Adrenal gland (tissue), 9 donors: ENCODE measurements at regions not wholly inside any gene's neighbourhood (a gene's known extent, or its start where the extent isn't known, plus 50 kb on each side); places are given as distances from the start of the nearest gene placed in this dataset.

Experiments
- DNase-seq, 7 donors: peaks; one replicate each; pipeline ENCODE4 v3.0.0-alpha.2; 2019 to 2020
- H3K27ac ChIP-seq, 5 donors: fragments of 200-600 bp; sonication (generic) in 4 of 5; 1 replicate in 3 of 5; 2 replicates in 2 of 5; pipeline versions ENCODE4 v1.5.1 to v1.8.0; 2016 to 2020; ENCODE audit warnings: mild to moderate bottlenecking in 1 of 5
- H3K27me3 ChIP-seq: fragments of 200-600 bp; 2 replicates; pipeline ENCODE4 v1.8.0; 2021
- H3K36me3 ChIP-seq, 2 donors: fragments of 200-600 bp; replicated peaks in 1 of 2; 1 replicate in 1 of 2; 2 replicates in 1 of 2; pipeline versions ENCODE4 v1.5.1 to v1.8.0; 2018 to 2022
- H3K4me1 ChIP-seq, 2 donors: fragments of 200-600 bp; replicated peaks in 1 of 2; 1 replicate in 1 of 2; 2 replicates in 1 of 2; pipeline versions ENCODE4 v1.5.1 to v1.8.0; 2018 to 2021
- H3K4me3 ChIP-seq, 4 donors: fragments of 200-600 bp; sonication (generic) in 3 of 4; one replicate each; pipeline ENCODE4 v1.5.1; 2016 to 2018
- H3K9me3 ChIP-seq, 3 donors: fragments of 200-600 bp; sonication (generic) in 1 of 3; replicated peaks in 1 of 3; 1 replicate in 2 of 3; 2 replicates in 1 of 3; pipeline versions ENCODE4 v1.5.1 to v1.8.0; 2016 to 2021
- POLR2A ChIP-seq, 2 donors: fragments of 450-650 bp; IDR thresholded peaks; one replicate each; pipeline ENCODE4 v1.6.1; 2017; ENCODE audit warnings: antibody characterized with exemption in 2 of 2, mild to moderate bottlenecking in 2 of 2, moderate library complexity in 1 of 2
- WGBS, 4 donors: extraction: QIAGEN DNeasy Blood & Tissue Kit in 2 of 4; methylation state at CpG; one replicate each; pipeline versions ENCODE4 v1.1.5 to v1.1.7; 2013 to 2017; 5-methylcytosine and 5-hydroxymethylcytosine counted together
- intact Hi-C, 2 donors: fragments of 100-400 bp; cut with DNase I; formaldehyde crosslinking; loops; one replicate each; pipeline versions ENCODE4 v1.14.1 to v1.15.0; 2022 to 2023
- TF ChIP-seq, protein P1 (sequence below), 6 experiments: fragments of 450-650 bp in 4 of 6; fragments of 200-600 bp in 2 of 6; sonication (generic) in 1 of 6; IDR thresholded peaks; 1 replicate in 5 of 6; 2 replicates in 1 of 6; pipeline versions ENCODE4 v1.5.1 to v1.8.0; 2016 to 2021; ENCODE audit warnings: antibody characterized with exemption in 6 of 6, mild to moderate bottlenecking in 2 of 6, moderate library complexity in 1 of 6
- donor health status: healthy with polysubstance abuse.
- donor health status: Bipolar disorder and iron deficiency.
- donor health status: DM: yes; HTN: yes; CAD: no.
- donor health status: DM: no; HTN: no; CAD: no.
- donor health status: DM: no; HTN: no; CAD: no.

DNA sequence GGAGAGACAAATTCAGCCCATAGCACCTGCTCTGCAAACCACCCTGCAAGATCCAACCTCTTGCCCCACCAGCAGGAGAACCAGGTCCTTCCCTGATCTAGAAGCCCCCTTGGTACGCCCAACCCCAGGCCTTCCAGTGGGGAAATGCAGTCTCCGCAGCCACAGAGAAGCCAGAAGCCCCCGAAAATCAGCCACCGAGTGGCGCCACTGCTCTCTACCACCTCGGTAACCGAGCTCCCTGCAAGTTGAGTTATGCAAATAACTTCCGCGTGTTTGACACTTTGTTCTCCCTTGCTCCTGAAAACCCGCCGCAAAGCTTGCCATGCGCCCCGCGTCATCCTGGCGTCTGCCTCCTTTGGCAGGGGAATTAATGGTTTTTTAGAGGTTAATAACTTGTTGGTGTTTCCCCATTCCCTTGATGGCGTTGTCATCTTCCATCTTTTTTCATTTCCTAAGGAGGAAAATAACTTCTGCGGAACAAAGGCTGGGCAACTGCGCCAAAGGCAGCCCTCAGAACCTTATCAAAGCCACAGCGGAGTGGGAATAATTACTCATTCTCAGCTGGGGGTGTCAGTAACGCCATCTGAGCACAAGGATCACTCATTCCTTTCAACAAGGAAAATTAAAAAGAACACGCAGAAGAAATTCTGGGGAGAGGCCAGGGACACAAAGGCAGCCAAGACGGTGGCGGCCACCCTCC lies 60.4 kb downstream of the FZD10 start:
- H3K27ac ChIP-seq, result no peak overlapping the region
- H3K4me1 ChIP-seq, result no peaks in the 10 kb centered on the region
- no peak overlapping the region for H3K4me3 ChIP-seq
- H3K36me3 ChIP-seq, result no peaks in the 10 kb centered on the region
- TF ChIP-seq POLR2A (IDR thresholded peaks at IDR 0.05), result no peak
- DNase-seq, result no peak
- intact Hi-C loops, result no loop called here
- H3K27me3 ChIP-seq, result peaks cover 11% of the 10 kb centered on the region
- WGBS, 4 donors, result 29 to 59% (median 36%) methylated on average over 18 to 23 of the region's 23 CpGs
- H3K9me3 ChIP-seq, result no peaks in the 10 kb centered on the region

DNA sequence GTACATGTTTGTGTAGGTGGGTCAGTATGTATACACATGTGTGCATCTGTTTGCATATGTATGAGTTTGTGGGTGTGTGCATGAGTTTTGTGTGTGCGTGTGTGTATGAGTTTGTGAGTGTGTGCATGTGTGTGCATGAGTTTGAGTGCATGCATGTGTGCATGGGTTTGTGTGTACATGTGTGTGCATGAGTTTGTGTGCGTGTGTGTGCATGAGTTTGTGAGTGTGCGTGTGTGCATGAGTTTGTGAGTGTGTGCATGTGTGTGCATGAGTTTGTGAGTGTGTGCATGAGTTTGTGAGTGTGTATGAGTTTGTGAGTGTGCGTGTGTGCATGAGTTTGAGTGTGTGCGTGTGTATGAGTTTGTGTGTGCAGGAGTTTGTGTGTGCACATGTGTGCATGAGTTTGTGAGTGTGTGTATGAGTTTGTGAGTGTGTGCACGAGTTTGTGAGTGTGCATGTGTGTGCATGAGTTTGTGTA lies 61.5 kb downstream of the FZD10 start:
- Histone ChIP-seq H3K27me3 (peaks cover 11% of the 10 kb centered on the region), H3K27ac (no peak overlapping the region), H3K4me1 (no peaks in the 10 kb centered on the region), H3K36me3 (no peaks in the 10 kb centered on the region), H3K4me3 (no peak overlapping the region), H3K9me3 (no peaks in the 10 kb centered on the region)
- 76 to 85% (median 82%) methylated on average over 6 of the region's 6 CpGs for WGBS, 4 donors
- TF ChIP-seq, protein P1, sequence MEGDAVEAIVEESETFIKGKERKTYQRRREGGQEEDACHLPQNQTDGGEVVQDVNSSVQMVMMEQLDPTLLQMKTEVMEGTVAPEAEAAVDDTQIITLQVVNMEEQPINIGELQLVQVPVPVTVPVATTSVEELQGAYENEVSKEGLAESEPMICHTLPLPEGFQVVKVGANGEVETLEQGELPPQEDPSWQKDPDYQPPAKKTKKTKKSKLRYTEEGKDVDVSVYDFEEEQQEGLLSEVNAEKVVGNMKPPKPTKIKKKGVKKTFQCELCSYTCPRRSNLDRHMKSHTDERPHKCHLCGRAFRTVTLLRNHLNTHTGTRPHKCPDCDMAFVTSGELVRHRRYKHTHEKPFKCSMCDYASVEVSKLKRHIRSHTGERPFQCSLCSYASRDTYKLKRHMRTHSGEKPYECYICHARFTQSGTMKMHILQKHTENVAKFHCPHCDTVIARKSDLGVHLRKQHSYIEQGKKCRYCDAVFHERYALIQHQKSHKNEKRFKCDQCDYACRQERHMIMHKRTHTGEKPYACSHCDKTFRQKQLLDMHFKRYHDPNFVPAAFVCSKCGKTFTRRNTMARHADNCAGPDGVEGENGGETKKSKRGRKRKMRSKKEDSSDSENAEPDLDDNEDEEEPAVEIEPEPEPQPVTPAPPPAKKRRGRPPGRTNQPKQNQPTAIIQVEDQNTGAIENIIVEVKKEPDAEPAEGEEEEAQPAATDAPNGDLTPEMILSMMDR (IDR thresholded peaks at IDR 0.05), result no peak
- TF ChIP-seq POLR2A (IDR thresholded peaks at IDR 0.05), result no peak
- intact Hi-C loops, result no loop called here
- DNase-seq, result no peak

DNA sequence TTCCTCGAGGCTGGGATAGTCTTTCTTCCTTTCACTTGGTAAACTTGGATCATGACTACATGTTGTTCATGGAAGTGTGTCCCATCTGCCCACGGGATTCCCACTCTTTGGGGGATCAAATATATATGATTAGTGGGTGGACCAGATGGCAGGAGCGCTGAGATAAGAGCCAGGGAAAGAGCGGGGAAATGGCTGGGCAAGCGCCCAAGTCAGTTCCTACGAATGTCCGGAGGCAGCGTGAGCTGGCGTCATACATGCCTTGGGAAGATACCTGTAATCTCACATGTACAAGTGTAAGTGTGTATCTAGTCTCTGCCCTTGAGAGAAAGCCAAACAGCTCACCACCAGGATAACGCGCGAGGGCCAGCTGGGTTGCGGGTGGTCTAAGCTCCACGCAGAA lies 62.3 kb downstream of the FZD10 start:
- Histone ChIP-seq H3K36me3 (no peaks in the 10 kb centered on the region), H3K4me3 (no peak overlapping the region), H3K4me1 (no peaks in the 10 kb centered on the region), H3K27ac (no peak overlapping the region), H3K9me3 (no peaks in the 10 kb centered on the region), H3K27me3 (peaks cover 6% of the 10 kb centered on the region)
- TF ChIP-seq, protein P1 (IDR thresholded peaks at IDR 0.05), result no peak
- TF ChIP-seq POLR2A (IDR thresholded peaks at IDR 0.05), result no peak
- 75 to 84% (median 81%) methylated on average over 14 of the region's 14 CpGs for WGBS, 4 donors
- no peak for DNase-seq
- intact Hi-C loops, result no loop called here

DNA sequence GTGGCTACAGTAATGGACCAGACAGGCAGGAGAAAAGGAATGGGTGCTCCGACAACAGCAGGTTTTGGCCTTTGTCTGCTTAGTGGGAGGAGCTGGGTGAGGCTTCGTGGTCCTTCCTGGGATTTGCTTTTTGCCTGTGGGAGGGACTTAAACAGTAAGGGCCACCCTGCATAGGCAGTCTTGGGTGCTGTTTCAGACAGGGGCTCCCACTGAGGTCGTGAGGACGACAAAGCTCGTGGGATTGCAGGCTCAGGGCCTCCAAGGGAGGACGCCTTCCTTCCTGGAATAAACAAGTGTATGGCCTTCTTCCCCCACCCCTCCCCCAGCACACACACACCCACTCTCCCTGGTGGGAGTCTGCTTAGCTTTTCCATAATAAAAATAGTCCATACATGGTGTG lies 63.1 kb downstream of the FZD10 start:
- H3K4me3 ChIP-seq, result no peak overlapping the region
- TF ChIP-seq POLR2A (IDR thresholded peaks at IDR 0.05), result no peak
- TF ChIP-seq, protein P1 (IDR thresholded peaks at IDR 0.05), result no peak
- WGBS, 4 donors, result 45 to 61% (median 49%) methylated on average over 5 to 6 of the region's 6 CpGs
- intact Hi-C loops, result no loop called here
- peaks cover 6% of the 10 kb centered on the region for H3K27me3 ChIP-seq
- H3K9me3 ChIP-seq, result no peaks in the 10 kb centered on the region
- no peaks in the 10 kb centered on the region for H3K4me1 ChIP-seq
- no peak overlapping the region for H3K27ac ChIP-seq
- no peaks in the 10 kb centered on the region for H3K36me3 ChIP-seq
- no peak for DNase-seq

DNA sequence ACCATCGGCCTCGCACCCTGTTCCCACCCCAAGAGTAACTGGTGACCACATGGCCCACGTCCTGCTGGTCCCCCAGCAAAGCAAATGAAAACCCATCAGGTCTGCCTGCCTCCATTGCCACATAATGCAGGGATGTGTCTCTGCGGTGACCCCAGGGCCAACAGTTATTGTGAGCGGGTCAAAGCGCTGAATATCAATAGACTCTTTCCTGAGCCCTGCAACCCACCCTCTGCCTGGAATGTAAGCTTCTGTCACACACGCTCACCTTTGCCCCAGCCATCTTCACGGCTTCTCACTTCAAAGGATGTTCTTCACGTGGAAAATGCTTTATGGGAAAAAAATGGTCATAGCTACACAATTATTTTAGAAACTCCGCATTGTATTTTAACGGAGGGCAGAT lies 63.9 kb downstream of the FZD10 start:
- intact Hi-C loops, result no loop called here
- Histone ChIP-seq H3K27me3 (peaks cover 6% of the 10 kb centered on the region), H3K4me1 (no peaks in the 10 kb centered on the region), H3K9me3 (no peaks in the 10 kb centered on the region), H3K4me3 (no peak overlapping the region), H3K27ac (no peak overlapping the region), H3K36me3 (no peaks in the 10 kb centered on the region)
- 58 to 62% (median 60%) methylated on average over 11 of the region's 11 CpGs for WGBS, 4 donors
- DNase-seq, result no peak
- TF ChIP-seq POLR2A (IDR thresholded peaks at IDR 0.05), result no peak
- TF ChIP-seq, protein P1 (IDR thresholded peaks at IDR 0.05), result no peak
